CD4-positive, alpha-beta T cell treated with Interleukin-17A for 4 hours (primary cell): ENCODE measurements at regions not wholly inside any gene's neighbourhood (a gene's known extent, or its start where the extent isn't known, plus 50 kb on each side); places are given as distances from the start of the nearest gene placed in this dataset.

Experiments used
- DNase-seq: peaks from one replicate; pipeline ENCODE4 v3.0.0-alpha.2; 2020; ENCODE audit warnings: mixed read lengths

GRCh38 chr10:85508159-85508558 lies 858.4 kb downstream of the GRID1 start:
- no peak for DNase-seq

- no peak for DNase-seq
Observed at GRCh38 chr10:85510682-85511081, 855.9 kb downstream of the GRID1 start.

GRCh38 chr10:85513436-85513835 lies 853.2 kb downstream of the GRID1 start:
- no peak for DNase-seq

GRCh38 chr10:85515316-85515715 lies 851.3 kb downstream of the GRID1 start:
- DNase-seq, result no peak

GRCh38 chr10:85524001-85524666 lies 842.5 kb downstream of the GRID1 start:
- no peak for DNase-seq

- DNase-seq, result no peak
Observed at GRCh38 chr10:85527616-85528317, 838.8 kb downstream of the GRID1 start.

- DNase-seq, result no peak
Observed at GRCh38 chr10:85528318-85528652, 838.3 kb downstream of the GRID1 start.

- DNase-seq, result no peak
Observed at GRCh38 chr10:85531706-85532105, 834.9 kb downstream of the GRID1 start.

GRCh38 chr10:85532773-85533172 lies 833.8 kb downstream of the GRID1 start:
- no peak for DNase-seq

GRCh38 chr10:85535926-85536325 lies 830.7 kb downstream of the GRID1 start:
- DNase-seq, result no peak

GRCh38 chr10:85537561-85537960 lies 829.0 kb downstream of the GRID1 start:
- no peak for DNase-seq

- DNase-seq, result no peak
Observed at GRCh38 chr10:85538601-85539000, 828.0 kb downstream of the GRID1 start.

- no peak for DNase-seq
Observed at GRCh38 chr10:85542152-85542551, 824.4 kb downstream of the GRID1 start.

GRCh38 chr10:85542936-85543730 lies 823.5 kb downstream of the GRID1 start:
- DNase-seq, result no peak

GRCh38 chr10:85544956-85545355 lies 821.6 kb downstream of the GRID1 start:
- no peak for DNase-seq

- DNase-seq, result no peak
Observed at GRCh38 chr10:85545874-85546273, 820.7 kb downstream of the GRID1 start.

- DNase-seq, result no peak
Observed at GRCh38 chr10:85547460-85548023, 819.1 kb downstream of the GRID1 start.

GRCh38 chr10:85548034-85548433 lies 818.6 kb downstream of the GRID1 start:
- DNase-seq, result peak; percentile 44
